ENCODE measurements at regions not wholly inside any gene's neighbourhood (a gene's known extent, or its start where the extent isn't known, plus 50 kb on each side); places are given as distances from the start of the nearest gene placed in this dataset.

DNA sequence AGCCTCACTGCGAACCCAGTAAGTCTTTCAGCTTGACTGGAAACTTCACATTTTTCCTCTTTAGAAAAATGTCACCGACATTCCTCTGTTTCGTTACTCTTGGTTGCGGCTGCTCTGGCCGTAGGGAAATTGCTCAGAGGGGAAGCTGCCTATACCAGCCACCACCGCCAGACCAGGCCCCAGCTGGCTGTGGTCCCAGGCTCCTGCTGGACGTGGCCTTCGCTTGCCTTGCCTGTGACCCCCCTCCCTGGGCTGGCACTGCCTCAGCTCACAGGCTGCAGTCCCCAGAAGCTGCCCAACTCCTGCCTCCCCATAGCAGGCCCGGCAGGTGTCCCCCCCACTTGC is 197.8 kb downstream of the MN1 start:
- no peaks in the 10 kb centered on the region for H4K20me1 ChIP-seq (replicated peaks in 1 of 2; ENCODE audit: control insufficient read depth in 1 of 2, insufficient read depth in 2 of 2, low read length in 2 of 2)
- H3K23ac ChIP-seq (ENCODE audit: insufficient read length) = no peak overlapping the region
- no peaks in the 10 kb centered on the region for H3K79me2 ChIP-seq (ENCODE audit: control insufficient read depth in 1 of 2, insufficient read depth in 2 of 2, low read length in 2 of 2)
- no peak overlapping the region for H3K56ac ChIP-seq (replicated peaks; ENCODE audit: insufficient read length, low read depth, low read length)
- ChIA-PET POLR2A (ENCODE audit: partially characterized antibody) (no interaction called here), CTCF (ENCODE audit: partially characterized antibody) (interaction anchor here (0.8 to 2.2 kb wide), 8 partner anchors 9 to 582 kb away, joined by 3 to 8 read pairs (median 3); no protein-coding TSS in a partner anchor)
- no peak overlapping the region for H4K91ac ChIP-seq (replicated peaks; ENCODE audit: insufficient read length, low read length)
- H3K4me3 ChIP-seq (ENCODE audit: extremely low read depth in 1 of 4, insufficient read depth in 2 of 4, low read depth in 3 of 4, low read length in 4 of 4) = no peak overlapping the region
- H3K18ac ChIP-seq (ENCODE audit: extremely low read depth, low read length) = no peak overlapping the region
- H2BK20ac ChIP-seq (ENCODE audit: low read length) = no peak overlapping the region
- H3K23me2 ChIP-seq (ENCODE audit: low read depth, low read length) = no peaks in the 10 kb centered on the region
- no peaks in the 10 kb centered on the region for H3K9me3 ChIP-seq (ENCODE audit: insufficient read depth in 2 of 2, low read depth in 1 of 2, low read length in 1 of 2)
- H2BK15ac ChIP-seq (ENCODE audit: low read length) = no peak overlapping the region
- no peaks in the 10 kb centered on the region for H3K36me3 ChIP-seq (ENCODE audit: control insufficient read depth in 2 of 4, insufficient read depth in 4 of 4, low read length in 3 of 4)
- peak overlapping the region; percentile 46; the same call in 1 of the 2 replicates for H4K8ac ChIP-seq (ENCODE audit: extremely low read depth, insufficient read depth, low read length)
- peaks cover 0 to 4% (median 1%) of the 10 kb centered on the region in 4 experiments; a peak in 3 of 7 replicates for H3K4me1 ChIP-seq (replicated peaks in 1 of 4; ENCODE audit: control insufficient read depth in 3 of 4, insufficient read depth in 4 of 4, low read length in 3 of 4)
- no peak overlapping the region for H3K14ac ChIP-seq (ENCODE audit: insufficient read length)
- DNase-seq (ENCODE audit: low read depth in 1 of 2, low spot score in 2 of 2) = no peak
- no peak overlapping the region for H2BK120ac ChIP-seq (replicated peaks; ENCODE audit: low read depth, low read length)
- H3K4me2 ChIP-seq (ENCODE audit: insufficient read depth in 1 of 2, low read depth in 2 of 2, low read length in 2 of 2) = no peak overlapping the region
- no peak overlapping the region for H2AK5ac ChIP-seq (ENCODE audit: low read depth, low read length)
- no peak overlapping the region for H4K5ac ChIP-seq (ENCODE audit: insufficient read length, low read depth, low read length)
- no peak overlapping the region for H3K9ac ChIP-seq (replicated peaks in 1 of 4; ENCODE audit: extremely low read depth in 1 of 4, low read depth in 3 of 4, low read length in 3 of 4)
- peak in 1 of 2 experiments; percentile 14; a peak in 1 of 4 replicates for TF ChIP-seq RAD21 (IDR thresholded peaks at IDR 0.05 in 1 of 2, conservative IDR thresholded peaks at IDR 0.05 in 1 of 2; ENCODE audit: low read depth in 2 of 2, low read length in 2 of 2)
- TF ChIP-seq, protein P1, sequence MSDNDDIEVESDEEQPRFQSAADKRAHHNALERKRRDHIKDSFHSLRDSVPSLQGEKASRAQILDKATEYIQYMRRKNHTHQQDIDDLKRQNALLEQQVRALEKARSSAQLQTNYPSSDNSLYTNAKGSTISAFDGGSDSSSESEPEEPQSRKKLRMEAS (IDR thresholded peaks at IDR 0.05) = no peak
- no peak overlapping the region for H3K4ac ChIP-seq (replicated peaks; ENCODE audit: insufficient read length, low read depth, low read length)
- no peak overlapping the region for H3K27ac ChIP-seq (ENCODE audit: low read depth, low read length)
- H2AFZ ChIP-seq (ENCODE audit: low read length) = 0 out of 2 replicates have a peak overlapping the region, but pooled peaks have one; percentile 26
- FAIRE-seq = no peak
- H2BK12ac ChIP-seq (ENCODE audit: low read depth, low read length) = 0 out of 2 replicates have a peak overlapping the region, but pooled peaks have one; percentile 39
- 71% methylated on average over 9 of the region's 9 CpGs; no CpG with 5 or more reads in 1 of the 2 experiments for WGBS, 2 experiments (ENCODE audit: extremely low coverage in 1 of 2, insufficient coverage in 1 of 2, insufficient read length in 1 of 2, insufficient replicate concordance in 2 of 2, low coverage in 1 of 2, low lambda C conversion rate in 2 of 2, missing lambda C conversion rate in 1 of 2)
- H3K79me1 ChIP-seq (ENCODE audit: low read depth, low read length) = no peaks in the 10 kb centered on the region
- H3K27me3 ChIP-seq (replicated peaks in 1 of 4; ENCODE audit: control insufficient read depth in 3 of 4, extremely low read depth in 1 of 4, insufficient read depth in 3 of 4, low read length in 3 of 4) = 0 out of 7 replicates have a peak, but pooled peaks cover 0 to 2% (median 0%) of the 10 kb centered on the region in 4 experiments
- peak overlapping the region; percentile 44; the same call in 1 of the 2 replicates for H2BK5ac ChIP-seq (ENCODE audit: low read depth, low read length)

All from H1 (cell line).